22Rv1 (cell line): ENCODE measurements at regions not wholly inside any gene's neighbourhood (a gene's known extent, or its start where the extent isn't known, plus 50 kb on each side); places are given as distances from the start of the nearest gene placed in this dataset.

Source experiments
- ZFX ChIP-seq: fragments of 450-650 bp; IDR thresholded peaks from 2 replicates; pipeline ENCODE4 v1.6.1; 2017; ENCODE audit warnings: antibody characterized with exemption, borderline replicate concordance
- TF ChIP-seq, protein P1 (sequence below): fragments of 450-650 bp; IDR thresholded peaks from 2 replicates; pipeline ENCODE4 v1.5.1; 2017; ENCODE audit warnings: mild to moderate bottlenecking

DNA sequence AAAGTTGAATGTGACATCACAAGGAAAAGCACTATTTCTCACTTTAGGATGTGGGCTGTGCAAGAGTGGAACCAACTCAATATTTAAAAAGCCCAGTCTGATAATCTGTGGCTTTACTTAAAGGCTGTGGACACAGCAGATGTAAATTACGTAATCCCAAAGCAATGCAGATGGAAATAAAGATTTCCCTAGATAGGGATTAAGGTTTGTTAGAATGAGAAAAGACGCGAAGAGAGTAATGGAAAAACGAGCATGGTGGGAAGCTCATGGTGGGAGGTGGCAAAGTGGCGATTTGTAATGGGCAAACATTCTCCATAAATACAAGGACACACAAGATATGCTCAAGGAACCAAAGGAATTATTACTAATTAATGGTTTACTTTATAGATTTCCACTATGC lies 985.5 kb downstream of the FSTL5 start:
- TF ChIP-seq, protein P1, sequence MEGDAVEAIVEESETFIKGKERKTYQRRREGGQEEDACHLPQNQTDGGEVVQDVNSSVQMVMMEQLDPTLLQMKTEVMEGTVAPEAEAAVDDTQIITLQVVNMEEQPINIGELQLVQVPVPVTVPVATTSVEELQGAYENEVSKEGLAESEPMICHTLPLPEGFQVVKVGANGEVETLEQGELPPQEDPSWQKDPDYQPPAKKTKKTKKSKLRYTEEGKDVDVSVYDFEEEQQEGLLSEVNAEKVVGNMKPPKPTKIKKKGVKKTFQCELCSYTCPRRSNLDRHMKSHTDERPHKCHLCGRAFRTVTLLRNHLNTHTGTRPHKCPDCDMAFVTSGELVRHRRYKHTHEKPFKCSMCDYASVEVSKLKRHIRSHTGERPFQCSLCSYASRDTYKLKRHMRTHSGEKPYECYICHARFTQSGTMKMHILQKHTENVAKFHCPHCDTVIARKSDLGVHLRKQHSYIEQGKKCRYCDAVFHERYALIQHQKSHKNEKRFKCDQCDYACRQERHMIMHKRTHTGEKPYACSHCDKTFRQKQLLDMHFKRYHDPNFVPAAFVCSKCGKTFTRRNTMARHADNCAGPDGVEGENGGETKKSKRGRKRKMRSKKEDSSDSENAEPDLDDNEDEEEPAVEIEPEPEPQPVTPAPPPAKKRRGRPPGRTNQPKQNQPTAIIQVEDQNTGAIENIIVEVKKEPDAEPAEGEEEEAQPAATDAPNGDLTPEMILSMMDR, result no peak
- no peak for TF ChIP-seq ZFX
